Natural killer cell (primary cell): ENCODE measurements at regions not wholly inside any gene's neighbourhood (a gene's known extent, or its start where the extent isn't known, plus 50 kb on each side); places are given as distances from the start of the nearest gene placed in this dataset.

ENCODE experiments used
- ATAC-seq, 3 donors: fragments of 150-1000 bp in 2 of 3; fragments of 200-7000 bp in 1 of 3; cut with Tn5 transposase; 1 replicate in 1 of 3; 2 replicates in 2 of 3; pipeline ENCODE4 v1.10.0; 2021; ENCODE audit warnings: mild to moderate bottlenecking in 2 of 3, moderate library complexity in 2 of 3
- DNase-seq, 2 donors: peaks; one replicate each; pipeline versions ENCODE4 v3.0.0 to v3.0.0-alpha.2; 2013 to 2021; ENCODE audit warnings: mixed read lengths in 1 of 2
- H3K27ac ChIP-seq: one replicate; pipeline ENCODE4 v1.5.1; 2013; ENCODE audit warnings: mild to moderate bottlenecking, low read length
- H3K27me3 ChIP-seq: one replicate; pipeline ENCODE4 v1.6.1; 2013; ENCODE audit warnings: low read length; ENCODE audit not compliant: control insufficient read depth, insufficient read depth
- H3K36me3 ChIP-seq: one replicate; pipeline ENCODE4 v1.6.1; 2013; ENCODE audit warnings: low read length; ENCODE audit not compliant: control insufficient read depth, insufficient read depth
- H3K4me1 ChIP-seq: one replicate; pipeline ENCODE4 v1.6.1; 2013; ENCODE audit warnings: low read length; ENCODE audit not compliant: control insufficient read depth, insufficient read depth
- H3K4me3 ChIP-seq: one replicate; pipeline ENCODE4 v1.5.1; 2013; ENCODE audit warnings: low read length
- H3K9me3 ChIP-seq: one replicate; pipeline ENCODE4 v1.6.1; 2013; ENCODE audit warnings: low read length; ENCODE audit not compliant: control insufficient read depth, insufficient read depth
- H3K27ac Mint-ChIP-seq, 2 donors: one replicate each; pipeline ENCODE4 v1.8.0; 2022; ENCODE audit warnings: mild to moderate bottlenecking in 2 of 2, mixed read lengths in 2 of 2, moderate library complexity in 1 of 2
- H3K27me3 Mint-ChIP-seq, 2 donors: one replicate each; pipeline ENCODE4 v1.8.0; 2022; ENCODE audit warnings: low read depth in 2 of 2, mixed read lengths in 2 of 2
- H3K36me3 Mint-ChIP-seq: one replicate; pipeline ENCODE4 v1.8.0; 2022; ENCODE audit warnings: mixed read lengths
- H3K4me1 Mint-ChIP-seq, 2 donors: one replicate each; pipeline ENCODE4 v1.8.0; 2022; ENCODE audit warnings: mixed read lengths in 2 of 2
- H3K4me3 Mint-ChIP-seq: one replicate; pipeline ENCODE4 v1.8.0; 2022; ENCODE audit warnings: mild to moderate bottlenecking, moderate library complexity, mixed read lengths
- H3K9me3 Mint-ChIP-seq, 2 donors: one replicate each; pipeline ENCODE4 v1.8.0; 2022; ENCODE audit warnings: mixed read lengths in 2 of 2
- CTCF ChIP-seq: fragments of 200-600 bp; IDR thresholded peaks from one replicate; pipeline ENCODE4 v1.8.0; 2022; ENCODE audit warnings: antibody characterized with exemption
- WGBS: methylation state at CpG from one replicate; pipeline ENCODE4 v1.1.7; 2013; ENCODE audit warnings: missing lambda C conversion rate; ENCODE audit not compliant: insufficient coverage; 5-methylcytosine and 5-hydroxymethylcytosine counted together
- intact Hi-C: fragments of 100-400 bp; cut with micrococcal nuclease; formaldehyde crosslinking; loops from one replicate; pipeline ENCODE4 v1.14.2; 2022

GRCh38 chr19:29380581-29380980 lies 145.2 kb upstream of the VSTM2B start:
- intact Hi-C loops, result no loop called here
- no peaks in the 10 kb centered on the region for H3K4me1 Mint-ChIP-seq
- no peak for DNase-seq

GRCh38 chr19:29381353-29382203 lies 144.2 kb upstream of the VSTM2B start:
- no peak for TF ChIP-seq CTCF
- Histone ChIP-seq H3K27me3 (no peaks in the 10 kb centered on the region), H3K4me1 (no peaks in the 10 kb centered on the region), H3K27ac (no peak overlapping the region), H3K9me3 (no peaks in the 10 kb centered on the region), H3K36me3 (no peaks in the 10 kb centered on the region), H3K4me3 (no peak overlapping the region)
- DNase-seq (no peak), ATAC-seq (no peak)
- Mint-ChIP-seq H3K4me1 (no peaks in the 10 kb centered on the region), H3K9me3 (no peaks in the 10 kb centered on the region), H3K4me3 (no peak overlapping the region), H3K27ac (no peak overlapping the region), H3K27me3 (peaks cover 16 to 23% of the 10 kb centered on the region in 2 donors), H3K36me3 (no peaks in the 10 kb centered on the region)
- 84% methylated on average over 15 of the region's 17 CpGs for WGBS
- intact Hi-C loops, result no loop called here

More at GRCh38 chr19:29380581-29380980, 145.2 kb upstream of the VSTM2B start:
- H3K27ac Mint-ChIP-seq, result no peak overlapping the region
- H3K4me3 Mint-ChIP-seq, result no peak overlapping the region
- H3K27me3 Mint-ChIP-seq, result peaks cover 16 to 23% of the 10 kb centered on the region in 2 donors
- no peaks in the 10 kb centered on the region for H3K27me3 ChIP-seq
- H3K9me3 ChIP-seq, result no peaks in the 10 kb centered on the region
- H3K36me3 ChIP-seq, result no peaks in the 10 kb centered on the region
- no peak for ATAC-seq
- no peaks in the 10 kb centered on the region for H3K9me3 Mint-ChIP-seq
- H3K36me3 Mint-ChIP-seq, result no peaks in the 10 kb centered on the region
- 80% methylated on average over 4 of the region's 5 CpGs for WGBS
- no peak overlapping the region for H3K27ac ChIP-seq
- H3K4me1 ChIP-seq, result no peaks in the 10 kb centered on the region
- TF ChIP-seq CTCF, result no peak
- no peak overlapping the region for H3K4me3 ChIP-seq

- Mint-ChIP-seq H3K4me1 (no peaks in the 10 kb centered on the region), H3K4me3 (no peak overlapping the region), H3K27me3 (peaks cover 16% of the 10 kb centered on the region in 2 donors), H3K27ac (no peak overlapping the region), H3K9me3 (no peaks in the 10 kb centered on the region), H3K36me3 (no peaks in the 10 kb centered on the region)
- intact Hi-C loops, result no loop called here
- Histone ChIP-seq H3K27me3 (no peaks in the 10 kb centered on the region), H3K9me3 (no peaks in the 10 kb centered on the region), H3K27ac (no peak overlapping the region), H3K4me3 (no peak overlapping the region), H3K4me1 (no peaks in the 10 kb centered on the region), H3K36me3 (no peaks in the 10 kb centered on the region)
- TF ChIP-seq CTCF, result no peak
- ATAC-seq (no peak), DNase-seq (no peak)
- WGBS, result 71% methylated on average over 6 of the region's 6 CpGs
These were observed 142.1 kb upstream of the VSTM2B start for GRCh38 chr19:29383696-29384095.

- Mint-ChIP-seq H3K27me3 (peaks cover 9 to 10% of the 10 kb centered on the region in 2 donors), H3K9me3 (no peaks in the 10 kb centered on the region), H3K27ac (no peak overlapping the region), H3K36me3 (no peaks in the 10 kb centered on the region), H3K4me1 (no peaks in the 10 kb centered on the region), H3K4me3 (no peak overlapping the region)
- no peaks in the 10 kb centered on the region for H3K27me3 ChIP-seq
- H3K27ac ChIP-seq, result no peak overlapping the region
- no peak for DNase-seq
- intact Hi-C loops, result no loop called here
- no peaks in the 10 kb centered on the region for H3K4me1 ChIP-seq
- no peak for ATAC-seq
- H3K9me3 ChIP-seq, result no peaks in the 10 kb centered on the region
- TF ChIP-seq CTCF, result no peak
- WGBS, result 72% methylated on average over 7 of the region's 8 CpGs
- no peaks in the 10 kb centered on the region for H3K36me3 ChIP-seq
- H3K4me3 ChIP-seq, result no peak overlapping the region
These were observed 141.1 kb upstream of the VSTM2B start for GRCh38 chr19:29384656-29385055.
